Uterus (tissue), 3 donors: ENCODE measurements at regions not wholly inside any gene's neighbourhood (a gene's known extent, or its start where the extent isn't known, plus 50 kb on each side); places are given as distances from the start of the nearest gene placed in this dataset.

ENCODE experiments used
- DNase-seq, 2 donors: peaks; one replicate each; pipeline ENCODE4 v3.0.0-alpha.2; 2019 to 2020
- H3K27ac ChIP-seq, 2 donors: fragments of 200-600 bp; sonication (generic); 1 replicate in 1 of 2; 2 replicates in 1 of 2; pipeline ENCODE4 v1.5.1; 2016 to 2018
- H3K27me3 ChIP-seq, 2 donors: fragments of 200-600 bp; sonication (generic); one replicate each; pipeline ENCODE4 v1.5.1; 2018 to 2019; ENCODE audit warnings: control low read depth in 1 of 2
- H3K36me3 ChIP-seq, 2 donors: fragments of 200-600 bp; sonication (generic); one replicate each; pipeline ENCODE4 v1.5.1; 2019; ENCODE audit warnings: control low read depth in 1 of 2
- H3K4me1 ChIP-seq, 2 donors: fragments of 200-600 bp; sonication (generic); one replicate each; pipeline ENCODE4 v1.5.1; 2018 to 2019; ENCODE audit warnings: control low read depth in 1 of 2
- H3K4me3 ChIP-seq, 2 donors: fragments of 200-600 bp; sonication (generic); 1 replicate in 1 of 2; 2 replicates in 1 of 2; pipeline ENCODE4 v1.5.1; 2018 to 2019; ENCODE audit warnings: mild to moderate bottlenecking in 1 of 2
- H3K9me3 ChIP-seq, 2 donors: fragments of 200-600 bp; sonication (generic); one replicate each; pipeline ENCODE4 v1.5.1; 2019; ENCODE audit warnings: control low read depth in 1 of 2
- CTCF ChIP-seq, 4 experiments: fragments of 200-600 bp in 2 of 4; fragments of 450-650 bp in 2 of 4; sonication (generic) in 2 of 4; IDR thresholded peaks; one replicate each; pipeline ENCODE4 v1.5.1; 2016 to 2019; ENCODE audit warnings: antibody characterized with exemption in 4 of 4, mild to moderate bottlenecking in 2 of 4, moderate library complexity in 1 of 4
- POLR2A ChIP-seq, 2 donors: fragments of 450-650 bp; IDR thresholded peaks; one replicate each; pipeline ENCODE4 v1.6.1; 2016; ENCODE audit warnings: antibody characterized with exemption in 2 of 2, mild to moderate bottlenecking in 1 of 2, moderate library complexity in 1 of 2
- intact Hi-C: fragments of 100-400 bp; cut with DNase I; formaldehyde crosslinking; loops from one replicate; pipeline ENCODE4 v1.15.1; 2023; ENCODE audit warnings: low total_unique reads
- donor health status: DM: yes; HTN: yes; CAD: no.

DNA sequence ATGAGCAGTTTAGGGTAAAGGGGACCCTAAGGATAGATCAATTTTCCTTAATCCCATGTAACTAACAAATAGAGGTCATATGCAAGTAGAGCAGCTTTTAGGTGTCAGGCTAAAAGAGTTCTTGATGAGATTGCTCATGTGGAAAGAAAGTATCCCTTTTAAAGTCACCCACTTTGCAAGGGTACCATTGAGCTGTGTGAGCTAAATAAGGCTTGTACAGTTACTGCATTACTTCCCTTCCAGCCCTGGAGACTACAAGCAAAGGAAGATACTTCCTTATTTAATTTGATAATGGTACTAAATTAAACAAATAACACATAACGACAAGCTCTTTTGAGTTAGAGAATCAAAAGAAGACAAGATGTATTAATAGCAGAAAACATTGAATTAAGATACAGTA is 191.7 kb downstream of the TMX1 start:
- no peaks in the 10 kb centered on the region for H3K27me3 ChIP-seq
- H3K9me3 ChIP-seq: no peaks in the 10 kb centered on the region
- DNase-seq: no peak
- no peaks in the 10 kb centered on the region for H3K36me3 ChIP-seq
- TF ChIP-seq POLR2A (IDR thresholded peaks at IDR 0.05) (no peak), CTCF (IDR thresholded peaks at IDR 0.05) (no peak)
- no peak overlapping the region for H3K27ac ChIP-seq
- no peaks in the 10 kb centered on the region for H3K4me1 ChIP-seq
- no peak overlapping the region for H3K4me3 ChIP-seq
- intact Hi-C loops: no loop called here

DNA sequence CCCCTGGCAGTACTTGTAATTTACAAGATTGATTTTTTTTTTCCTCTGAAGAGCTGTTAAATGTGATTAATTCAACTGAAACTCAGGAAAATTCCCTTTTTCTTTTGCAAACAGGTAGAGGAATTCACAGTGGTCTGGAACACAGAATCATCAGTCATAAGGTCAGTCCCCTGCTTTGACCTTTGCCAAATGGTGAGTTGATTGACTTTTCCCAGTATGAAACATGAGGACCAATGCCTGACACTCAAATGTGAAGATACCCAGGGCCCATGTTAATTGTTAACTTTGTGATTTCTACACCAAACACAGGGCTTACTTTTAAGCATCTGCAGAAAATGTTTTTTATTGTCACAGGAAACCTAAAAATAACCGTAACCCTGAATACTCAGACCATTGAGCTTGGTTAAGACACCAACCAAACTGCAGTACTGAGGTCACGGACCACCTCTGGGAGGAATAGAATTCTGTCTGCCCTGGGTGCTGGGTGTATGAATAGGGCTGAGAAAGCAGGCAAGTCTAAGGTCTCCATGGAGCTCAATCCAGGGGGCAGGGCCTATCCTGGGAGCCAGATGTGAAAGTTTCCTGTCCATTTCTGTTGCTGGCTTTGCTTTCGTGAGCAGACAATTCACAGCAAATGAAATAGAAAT is 192.4 kb downstream of the TMX1 start:
- H3K4me1 ChIP-seq: no peaks in the 10 kb centered on the region
- no peaks in the 10 kb centered on the region for H3K36me3 ChIP-seq
- DNase-seq: no peak
- TF ChIP-seq CTCF (IDR thresholded peaks at IDR 0.05) (no peak), POLR2A (IDR thresholded peaks at IDR 0.05) (no peak)
- no peak overlapping the region for H3K4me3 ChIP-seq
- H3K9me3 ChIP-seq: no peaks in the 10 kb centered on the region
- no peaks in the 10 kb centered on the region for H3K27me3 ChIP-seq
- H3K27ac ChIP-seq: no peak overlapping the region
- intact Hi-C loops: no loop called here

- TF ChIP-seq CTCF (IDR thresholded peaks at IDR 0.05) (no peak), POLR2A (IDR thresholded peaks at IDR 0.05) (no peak)
- H3K4me3 ChIP-seq: no peak overlapping the region
- intact Hi-C loops: no loop called here
- H3K36me3 ChIP-seq: no peaks in the 10 kb centered on the region
- H3K4me1 ChIP-seq: no peaks in the 10 kb centered on the region
- H3K27me3 ChIP-seq: no peaks in the 10 kb centered on the region
- no peaks in the 10 kb centered on the region for H3K9me3 ChIP-seq
- DNase-seq: no peak
- no peak overlapping the region for H3K27ac ChIP-seq
Measured at GRCh38 chr14:51436630-51437029, 196.6 kb downstream of the TMX1 start.

GRCh38 chr14:51439896-51440295 is 199.8 kb downstream of the TMX1 start:
- DNase-seq: no peak
- Histone ChIP-seq H3K4me3 (no peak overlapping the region), H3K27me3 (no peaks in the 10 kb centered on the region), H3K4me1 (no peaks in the 10 kb centered on the region), H3K36me3 (no peaks in the 10 kb centered on the region), H3K27ac (no peak overlapping the region), H3K9me3 (no peaks in the 10 kb centered on the region)
- intact Hi-C loops: no loop called here
- TF ChIP-seq POLR2A (IDR thresholded peaks at IDR 0.05): no peak
- TF ChIP-seq CTCF (IDR thresholded peaks at IDR 0.05): no peak

- H3K4me1 ChIP-seq: no peaks in the 10 kb centered on the region
- no peaks in the 10 kb centered on the region for H3K27me3 ChIP-seq
- TF ChIP-seq POLR2A (IDR thresholded peaks at IDR 0.05): no peak
- no peak overlapping the region for H3K27ac ChIP-seq
- H3K9me3 ChIP-seq: no peaks in the 10 kb centered on the region
- no peaks in the 10 kb centered on the region for H3K36me3 ChIP-seq
- intact Hi-C loops: no loop called here
- no peak for DNase-seq
- H3K4me3 ChIP-seq: no peak overlapping the region
Measured at GRCh38 chr14:51441001-51441400, 201.0 kb downstream of the TMX1 start.
